Keratinocyte (primary cell): ENCODE measurements at regions not wholly inside any gene's neighbourhood (a gene's known extent, or its start where the extent isn't known, plus 50 kb on each side); places are given as distances from the start of the nearest gene placed in this dataset.

Experiments used
- DNase-seq: peaks from one replicate; pipeline ENCODE4 v3.0.0-alpha.2; 2011; ENCODE audit warnings: low read depth, missing footprints, low spot score
- FAIRE-seq: peaks from 2 replicates; lab custom pipeline; 2011; peaks lifted over from hg19 to GRCh38; lab: Jason Lieb, UNC
- H2AFZ ChIP-seq: 2 replicates; pipeline ENCODE4 v1.6.0; 2012; ENCODE audit warnings: low read length, control low read depth, inconsistent platforms; ENCODE audit not compliant: control insufficient read depth
- H3K27ac ChIP-seq: 2 replicates; pipeline ENCODE4 v1.5.1; 2011; ENCODE audit warnings: low read length; ENCODE audit not compliant: control insufficient read depth, insufficient read depth
- H3K27me3 ChIP-seq: 3 replicates; pipeline ENCODE4 v1.6.0; 2011; ENCODE audit warnings: low read length; ENCODE audit not compliant: control insufficient read depth, insufficient read depth; ENCODE audit errors: extremely low read depth
- H3K36me3 ChIP-seq, 2 experiments: 2 replicates in 1 of 2; 3 replicates in 1 of 2; pipeline ENCODE4 v1.5.1; 2011; ENCODE audit warnings: low read length in 2 of 2, mild to moderate bottlenecking in 1 of 2; ENCODE audit not compliant: control insufficient read depth in 2 of 2, insufficient read depth in 2 of 2; ENCODE audit errors: extremely low read depth in 1 of 2
- H3K4me1 ChIP-seq: 3 replicates; pipeline ENCODE4 v1.5.1; 2011; ENCODE audit warnings: low read length; ENCODE audit not compliant: control insufficient read depth, insufficient read depth; ENCODE audit errors: extremely low read depth
- H3K4me2 ChIP-seq: 3 replicates; pipeline ENCODE4 v1.6.0; 2011; ENCODE audit warnings: low read depth, low read length; ENCODE audit not compliant: control insufficient read depth, insufficient read depth; ENCODE audit errors: extremely low read depth
- H3K4me3 ChIP-seq, 3 experiments: fragments of 200-600 bp in 1 of 3; sonication (generic) in 1 of 3; 2 replicates in 2 of 3; 3 replicates in 1 of 3; pipeline ENCODE4 v1.5.1; 2011 to 2016; ENCODE audit warnings: low read length in 3 of 3, mild to moderate bottlenecking in 3 of 3, control low read depth in 2 of 3, inconsistent platforms in 1 of 3, low read depth in 1 of 3, mixed read lengths in 1 of 3, mixed run types in 1 of 3, moderate library complexity in 1 of 3; ENCODE audit not compliant: control insufficient read depth in 2 of 3, insufficient read depth in 2 of 3; ENCODE audit errors: extremely low read depth in 1 of 3
- H3K79me2 ChIP-seq: 2 replicates; pipeline ENCODE4 v1.6.0; 2012; ENCODE audit warnings: low read length; ENCODE audit not compliant: control insufficient read depth, insufficient read depth
- H3K9ac ChIP-seq: 3 replicates; pipeline ENCODE4 v1.6.0; 2011; ENCODE audit warnings: low read length; ENCODE audit not compliant: control insufficient read depth, insufficient read depth; ENCODE audit errors: extremely low read depth
- H3K9me1 ChIP-seq: 3 replicates; pipeline ENCODE4 v1.6.0; 2011; ENCODE audit warnings: low read length; ENCODE audit not compliant: control insufficient read depth, insufficient read depth; ENCODE audit errors: extremely low read depth
- H3K9me3 ChIP-seq: 2 replicates; pipeline ENCODE4 v1.5.1; 2012; ENCODE audit warnings: low read depth, low read length; ENCODE audit not compliant: control insufficient read depth
- H4K20me1 ChIP-seq: 3 replicates; pipeline ENCODE4 v1.6.0; 2011; ENCODE audit warnings: low read length; ENCODE audit not compliant: control insufficient read depth, insufficient read depth; ENCODE audit errors: extremely low read depth
- CTCF ChIP-seq, 3 experiments: IDR thresholded peaks in 1 of 3; conservative IDR thresholded peaks in 1 of 3; optimal IDR thresholded peaks in 1 of 3; 2 replicates in 2 of 3; 3 replicates in 1 of 3; pipeline versions ENCODE3 to v1.5.1; 2011; ENCODE audit warnings: low read length in 3 of 3, mild to moderate bottlenecking in 3 of 3, moderate library complexity in 2 of 3, control low read depth in 1 of 3, inconsistent platforms in 1 of 3; ENCODE audit not compliant: insufficient read depth in 2 of 3; ENCODE audit errors: extremely low read depth in 1 of 3
- EZH2 ChIP-seq: IDR thresholded peaks from one replicate; pipeline ENCODE4 v1.6.1; 2012; ENCODE audit warnings: inconsistent platforms, mild to moderate bottlenecking, low read length, moderate library complexity
- dilution Hi-C: fragments of 300-500 bp; cut with MboI; formaldehyde crosslinking; loops from one replicate; pipeline ENCODE4 v1.7.0; 2020; ENCODE audit warnings: low sequenced_read_pairs; ENCODE audit not compliant: extremely low pct_ligation_motif_present

- Histone ChIP-seq H3K4me3 (no peak overlapping the region), H3K79me2 (no peaks in the 10 kb centered on the region), H3K36me3 (no peaks in the 10 kb centered on the region), H2AFZ (no peak overlapping the region), H3K27ac (no peak overlapping the region), H3K4me2 (no peak overlapping the region), H3K27me3 (no peaks in the 10 kb centered on the region), H3K4me1 (no peaks in the 10 kb centered on the region), H3K9ac (no peak overlapping the region), H3K9me3 (no peaks in the 10 kb centered on the region), H4K20me1 (no peaks in the 10 kb centered on the region), H3K9me1 (no peaks in the 10 kb centered on the region)
- dilution Hi-C loops = no loop called here
- no peak for DNase-seq
- TF ChIP-seq CTCF (optimal IDR thresholded peaks at IDR 0.05 in 1 of 3, IDR thresholded peaks at IDR 0.05 in 1 of 3, conservative IDR thresholded peaks at IDR 0.05 in 1 of 3; ENCODE audit: extremely low read depth in 1 of 3, insufficient read depth in 2 of 3, low read length in 3 of 3) (no peak), EZH2 (no peak)
- FAIRE-seq = no peak
Observed at GRCh38 chr1:214912127-214912526, 170.4 kb upstream of the KCNK2 start.

- no peak for DNase-seq
- Histone ChIP-seq H3K4me1 (no peaks in the 10 kb centered on the region), H3K9me1 (no peaks in the 10 kb centered on the region), H3K79me2 (no peaks in the 10 kb centered on the region), H2AFZ (no peak overlapping the region), H3K36me3 (no peaks in the 10 kb centered on the region), H3K9ac (no peak overlapping the region), H3K27me3 (no peaks in the 10 kb centered on the region), H3K27ac (no peak overlapping the region), H3K4me3 (no peak overlapping the region), H3K4me2 (no peak overlapping the region), H3K9me3 (no peaks in the 10 kb centered on the region), H4K20me1 (no peaks in the 10 kb centered on the region)
- TF ChIP-seq EZH2 (no peak), CTCF (optimal IDR thresholded peaks at IDR 0.05 in 1 of 3, IDR thresholded peaks at IDR 0.05 in 1 of 3, conservative IDR thresholded peaks at IDR 0.05 in 1 of 3; ENCODE audit: extremely low read depth in 1 of 3, insufficient read depth in 2 of 3, low read length in 3 of 3) (no peak)
- dilution Hi-C loops = no loop called here
- no peak for FAIRE-seq
Observed at GRCh38 chr1:214913966-214914365, 168.6 kb upstream of the KCNK2 start.
